ENCODE measurements at regions not wholly inside any gene's neighbourhood (a gene's known extent, or its start where the extent isn't known, plus 50 kb on each side); places are given as distances from the start of the nearest gene placed in this dataset.

GRCh38 chr15:66961901-66962300 lies 103.5 kb upstream of the SMAD3 start:
- H3K36me3 Mint-ChIP-seq (ENCODE audit: low read depth) = no peaks in the 10 kb centered on the region
- no peak for DNase-seq (ENCODE audit: low read depth, low spot score)
- peaks cover 9% of the 10 kb centered on the region for H3K4me1 Mint-ChIP-seq
- H3K27me3 Mint-ChIP-seq (ENCODE audit: low read depth) = no peaks in the 10 kb centered on the region
- H3K9me3 Mint-ChIP-seq = no peaks in the 10 kb centered on the region
- no peak overlapping the region for H3K4me3 Mint-ChIP-seq
- TF ChIP-seq, protein P1, sequence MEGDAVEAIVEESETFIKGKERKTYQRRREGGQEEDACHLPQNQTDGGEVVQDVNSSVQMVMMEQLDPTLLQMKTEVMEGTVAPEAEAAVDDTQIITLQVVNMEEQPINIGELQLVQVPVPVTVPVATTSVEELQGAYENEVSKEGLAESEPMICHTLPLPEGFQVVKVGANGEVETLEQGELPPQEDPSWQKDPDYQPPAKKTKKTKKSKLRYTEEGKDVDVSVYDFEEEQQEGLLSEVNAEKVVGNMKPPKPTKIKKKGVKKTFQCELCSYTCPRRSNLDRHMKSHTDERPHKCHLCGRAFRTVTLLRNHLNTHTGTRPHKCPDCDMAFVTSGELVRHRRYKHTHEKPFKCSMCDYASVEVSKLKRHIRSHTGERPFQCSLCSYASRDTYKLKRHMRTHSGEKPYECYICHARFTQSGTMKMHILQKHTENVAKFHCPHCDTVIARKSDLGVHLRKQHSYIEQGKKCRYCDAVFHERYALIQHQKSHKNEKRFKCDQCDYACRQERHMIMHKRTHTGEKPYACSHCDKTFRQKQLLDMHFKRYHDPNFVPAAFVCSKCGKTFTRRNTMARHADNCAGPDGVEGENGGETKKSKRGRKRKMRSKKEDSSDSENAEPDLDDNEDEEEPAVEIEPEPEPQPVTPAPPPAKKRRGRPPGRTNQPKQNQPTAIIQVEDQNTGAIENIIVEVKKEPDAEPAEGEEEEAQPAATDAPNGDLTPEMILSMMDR (conservative IDR thresholded peaks at IDR 0.05) = no peak
- no peak overlapping the region for H3K27ac Mint-ChIP-seq (ENCODE audit: unreplicated experiment)

- Mint-ChIP-seq H3K27me3 (ENCODE audit: low read depth) (no peaks in the 10 kb centered on the region), H3K9me3 (no peaks in the 10 kb centered on the region), H3K4me1 (peaks cover 9% of the 10 kb centered on the region), H3K27ac (ENCODE audit: unreplicated experiment) (no peak overlapping the region), H3K4me3 (no peak overlapping the region), H3K36me3 (ENCODE audit: low read depth) (no peaks in the 10 kb centered on the region)
- DNase-seq (ENCODE audit: low read depth, low spot score) = no peak
- TF ChIP-seq, protein P1 (conservative IDR thresholded peaks at IDR 0.05) = no peak
These were observed 102.9 kb upstream of the SMAD3 start for GRCh38 chr15:66962522-66962921.

GRCh38 chr15:66963084-66963483 lies 102.3 kb upstream of the SMAD3 start:
- H3K27me3 Mint-ChIP-seq (ENCODE audit: low read depth) = no peaks in the 10 kb centered on the region
- H3K27ac Mint-ChIP-seq (ENCODE audit: unreplicated experiment) = no peak overlapping the region
- H3K4me1 Mint-ChIP-seq = peaks cover 9% of the 10 kb centered on the region
- H3K36me3 Mint-ChIP-seq (ENCODE audit: low read depth) = no peaks in the 10 kb centered on the region
- no peaks in the 10 kb centered on the region for H3K9me3 Mint-ChIP-seq
- no peak overlapping the region for H3K4me3 Mint-ChIP-seq
- DNase-seq (ENCODE audit: low read depth, low spot score) = no peak
- TF ChIP-seq, protein P1 (conservative IDR thresholded peaks at IDR 0.05) = no peak

DNA sequence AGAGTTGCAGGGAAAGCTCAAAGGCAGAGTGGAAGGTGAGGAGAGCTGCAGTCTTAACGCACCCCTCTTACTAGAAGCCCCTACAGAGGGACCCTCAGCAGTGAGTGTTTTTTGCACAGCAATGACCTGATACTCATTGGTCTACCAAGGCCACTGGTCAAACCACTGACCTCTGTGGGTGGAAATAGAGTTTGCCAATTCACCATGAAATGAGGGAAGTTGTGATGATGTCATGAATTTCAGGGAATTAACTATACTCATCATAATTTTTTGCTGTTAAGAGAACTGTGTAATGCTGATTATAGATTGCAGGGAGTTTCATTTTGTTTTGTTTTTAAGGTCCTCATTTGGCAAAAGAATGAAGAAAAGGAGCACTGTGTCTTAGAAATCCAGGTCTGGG lies 101.7 kb upstream of the SMAD3 start:
- Mint-ChIP-seq H3K27me3 (ENCODE audit: low read depth) (no peaks in the 10 kb centered on the region), H3K4me3 (no peak overlapping the region), H3K27ac (ENCODE audit: unreplicated experiment) (no peak overlapping the region), H3K9me3 (no peaks in the 10 kb centered on the region), H3K36me3 (ENCODE audit: low read depth) (no peaks in the 10 kb centered on the region), H3K4me1 (peaks cover 9% of the 10 kb centered on the region)
- TF ChIP-seq, protein P1 (conservative IDR thresholded peaks at IDR 0.05) = no peak
- no peak for DNase-seq (ENCODE audit: low read depth, low spot score)

DNA sequence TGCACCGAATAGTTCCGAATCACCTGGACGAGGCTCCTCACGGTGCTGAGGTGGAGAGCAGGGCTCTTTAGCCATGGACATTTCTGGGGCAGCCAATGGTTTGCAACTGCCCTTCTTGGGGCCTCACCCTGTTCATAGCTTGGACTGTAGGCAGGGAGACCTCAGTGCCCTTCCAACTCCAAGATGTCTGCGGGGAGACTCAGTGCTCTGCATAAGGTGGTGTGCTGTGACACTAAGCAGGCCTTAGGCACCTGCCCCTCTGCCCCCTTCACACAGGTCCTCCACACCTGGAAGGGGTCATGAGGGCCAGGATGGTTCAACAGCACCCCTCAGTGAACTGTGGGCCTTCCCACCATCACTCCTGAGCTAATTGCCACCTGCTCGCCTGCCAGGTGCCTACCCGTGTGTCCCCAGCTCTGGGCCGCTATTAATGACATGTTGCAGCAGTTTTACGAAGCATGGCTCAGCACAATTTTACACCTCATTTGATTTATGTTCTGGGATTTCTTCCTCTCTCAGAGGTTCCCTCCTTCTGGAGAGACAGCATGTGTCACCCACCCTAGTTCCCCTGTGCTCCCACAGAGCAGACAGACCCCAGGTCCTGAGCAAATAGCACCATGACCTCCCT lies 101.2 kb upstream of the SMAD3 start:
- Mint-ChIP-seq H3K27ac (ENCODE audit: unreplicated experiment) (no peak overlapping the region), H3K4me1 (peaks cover 9% of the 10 kb centered on the region), H3K36me3 (ENCODE audit: low read depth) (no peaks in the 10 kb centered on the region), H3K4me3 (no peak overlapping the region), H3K27me3 (ENCODE audit: low read depth) (no peaks in the 10 kb centered on the region), H3K9me3 (no peaks in the 10 kb centered on the region)
- TF ChIP-seq, protein P1 (conservative IDR thresholded peaks at IDR 0.05) = no peak
- no peak for DNase-seq (ENCODE audit: low read depth, low spot score)

Measured in neural crest cell (in vitro differentiated cells).